ENCODE measurements at regions not wholly inside any gene's neighbourhood (a gene's known extent, or its start where the extent isn't known, plus 50 kb on each side); places are given as distances from the start of the nearest gene placed in this dataset.

DNA sequence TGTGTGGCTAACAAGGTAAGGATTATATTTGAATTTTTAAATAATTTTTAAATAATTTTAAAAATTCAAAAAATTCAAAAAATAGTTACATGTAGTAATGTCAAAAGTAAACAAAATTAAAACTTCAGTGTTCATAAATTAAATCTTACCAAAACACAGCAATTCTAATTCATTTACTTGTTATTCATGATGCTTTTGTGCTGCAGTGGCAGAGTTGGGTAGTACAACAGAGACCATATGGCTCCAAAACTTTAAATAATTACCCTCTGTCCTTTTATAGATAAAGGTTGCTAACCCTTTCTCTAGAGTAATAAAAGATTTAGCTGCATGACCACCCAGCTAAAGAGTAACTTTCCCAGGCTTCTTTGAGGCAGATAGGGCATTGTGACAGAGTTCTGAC is 1355.6 kb downstream of the FSTL5 start:
- Mint-ChIP-seq H3K9me3 (ENCODE audit: low read depth) (no peaks in the 10 kb centered on the region), H3K36me3 (ENCODE audit: insufficient read depth) (no peaks in the 10 kb centered on the region), H3K4me3 (ENCODE audit: low read depth) (no peak overlapping the region), H3K27me3 (no peaks in the 10 kb centered on the region), H3K27ac (no peak overlapping the region), H3K4me1 (ENCODE audit: low read depth) (no peaks in the 10 kb centered on the region)
- TF ChIP-seq, protein P1, sequence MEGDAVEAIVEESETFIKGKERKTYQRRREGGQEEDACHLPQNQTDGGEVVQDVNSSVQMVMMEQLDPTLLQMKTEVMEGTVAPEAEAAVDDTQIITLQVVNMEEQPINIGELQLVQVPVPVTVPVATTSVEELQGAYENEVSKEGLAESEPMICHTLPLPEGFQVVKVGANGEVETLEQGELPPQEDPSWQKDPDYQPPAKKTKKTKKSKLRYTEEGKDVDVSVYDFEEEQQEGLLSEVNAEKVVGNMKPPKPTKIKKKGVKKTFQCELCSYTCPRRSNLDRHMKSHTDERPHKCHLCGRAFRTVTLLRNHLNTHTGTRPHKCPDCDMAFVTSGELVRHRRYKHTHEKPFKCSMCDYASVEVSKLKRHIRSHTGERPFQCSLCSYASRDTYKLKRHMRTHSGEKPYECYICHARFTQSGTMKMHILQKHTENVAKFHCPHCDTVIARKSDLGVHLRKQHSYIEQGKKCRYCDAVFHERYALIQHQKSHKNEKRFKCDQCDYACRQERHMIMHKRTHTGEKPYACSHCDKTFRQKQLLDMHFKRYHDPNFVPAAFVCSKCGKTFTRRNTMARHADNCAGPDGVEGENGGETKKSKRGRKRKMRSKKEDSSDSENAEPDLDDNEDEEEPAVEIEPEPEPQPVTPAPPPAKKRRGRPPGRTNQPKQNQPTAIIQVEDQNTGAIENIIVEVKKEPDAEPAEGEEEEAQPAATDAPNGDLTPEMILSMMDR (IDR thresholded peaks at IDR 0.05; ENCODE audit: unreplicated experiment) = peak; percentile 27
- DNase-seq (ENCODE audit: low spot score, unreplicated experiment) = no peak

DNA sequence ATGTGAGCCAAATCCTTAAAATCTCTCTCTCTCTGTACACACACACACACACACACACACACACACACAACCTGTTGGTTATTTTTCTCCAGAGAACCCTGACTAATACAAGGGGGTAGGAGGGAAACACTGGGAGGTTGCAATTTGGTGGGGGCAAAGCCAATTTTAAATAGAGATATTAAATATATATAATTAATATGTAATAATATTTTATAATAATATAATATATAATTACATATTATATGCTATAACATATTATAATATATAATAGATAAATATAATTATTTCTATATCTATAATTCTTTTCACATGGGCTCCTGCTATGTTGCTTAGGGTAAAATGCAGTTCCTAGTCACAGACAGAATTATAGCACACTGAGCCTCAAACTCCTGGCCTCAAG is 1354.2 kb downstream of the FSTL5 start:
- Mint-ChIP-seq H3K4me3 (ENCODE audit: low read depth) (no peak overlapping the region), H3K36me3 (ENCODE audit: insufficient read depth) (no peaks in the 10 kb centered on the region), H3K27ac (no peak overlapping the region), H3K9me3 (ENCODE audit: low read depth) (no peaks in the 10 kb centered on the region), H3K4me1 (ENCODE audit: low read depth) (no peaks in the 10 kb centered on the region), H3K27me3 (no peaks in the 10 kb centered on the region)
- DNase-seq (ENCODE audit: low spot score, unreplicated experiment) = no peak
- TF ChIP-seq, protein P1 (IDR thresholded peaks at IDR 0.05; ENCODE audit: unreplicated experiment) = no peak

DNA sequence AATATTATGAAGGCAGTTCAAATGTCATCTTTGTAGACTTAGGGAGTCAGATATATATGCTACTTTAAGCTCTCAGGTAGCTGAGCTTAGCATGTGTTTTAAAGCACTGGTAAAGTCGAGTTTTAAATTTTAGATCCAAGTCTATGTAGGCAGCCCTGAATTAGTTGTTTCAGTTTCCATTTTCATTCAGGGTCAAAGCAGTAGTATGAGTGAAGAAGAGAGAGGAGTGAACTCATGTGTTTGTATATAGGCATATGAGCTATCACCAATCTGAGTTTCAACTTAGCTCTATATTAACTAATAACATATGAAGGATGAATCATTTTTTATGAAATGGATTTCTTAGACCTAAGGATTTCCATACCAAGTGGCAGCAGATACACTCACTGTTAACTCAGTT is 1353.4 kb downstream of the FSTL5 start:
- no peak overlapping the region for H3K27ac Mint-ChIP-seq
- TF ChIP-seq, protein P1 (IDR thresholded peaks at IDR 0.05; ENCODE audit: unreplicated experiment) = no peak

DNA sequence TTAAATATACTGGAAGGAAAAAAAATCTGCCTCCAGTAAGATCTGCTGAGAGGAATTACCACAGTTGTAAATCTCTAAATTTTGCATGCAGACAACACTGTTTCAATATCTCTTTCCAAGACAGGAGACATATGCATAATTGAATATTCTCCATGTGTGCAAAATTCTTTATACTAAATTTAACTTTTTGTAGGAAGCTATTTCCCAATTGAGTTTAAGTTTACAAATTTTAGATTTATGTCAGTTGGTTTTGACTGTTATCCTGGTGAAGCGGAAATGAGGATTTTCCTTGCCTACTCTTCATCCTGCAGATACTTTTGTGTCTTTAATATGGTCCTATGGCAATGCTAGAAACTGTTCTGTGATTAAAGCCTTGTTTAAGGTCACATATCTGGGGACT is 1352.9 kb downstream of the FSTL5 start:
- TF ChIP-seq, protein P1 (IDR thresholded peaks at IDR 0.05; ENCODE audit: unreplicated experiment) = no peak
- Mint-ChIP-seq H3K27ac (no peak overlapping the region), H3K9me3 (ENCODE audit: low read depth) (no peaks in the 10 kb centered on the region), H3K27me3 (no peaks in the 10 kb centered on the region), H3K4me3 (ENCODE audit: low read depth) (no peak overlapping the region), H3K36me3 (ENCODE audit: insufficient read depth) (no peaks in the 10 kb centered on the region), H3K4me1 (ENCODE audit: low read depth) (no peaks in the 10 kb centered on the region)
- no peak for DNase-seq (ENCODE audit: low spot score, unreplicated experiment)

More for the DNA sequence above, 1353.4 kb downstream of the FSTL5 start:
- DNase-seq (ENCODE audit: low spot score, unreplicated experiment) = no peak
- H3K4me1 Mint-ChIP-seq (ENCODE audit: low read depth) = no peaks in the 10 kb centered on the region
- no peaks in the 10 kb centered on the region for H3K9me3 Mint-ChIP-seq (ENCODE audit: low read depth)
- no peaks in the 10 kb centered on the region for H3K36me3 Mint-ChIP-seq (ENCODE audit: insufficient read depth)
- no peaks in the 10 kb centered on the region for H3K27me3 Mint-ChIP-seq
- no peak overlapping the region for H3K4me3 Mint-ChIP-seq (ENCODE audit: low read depth)

DNA sequence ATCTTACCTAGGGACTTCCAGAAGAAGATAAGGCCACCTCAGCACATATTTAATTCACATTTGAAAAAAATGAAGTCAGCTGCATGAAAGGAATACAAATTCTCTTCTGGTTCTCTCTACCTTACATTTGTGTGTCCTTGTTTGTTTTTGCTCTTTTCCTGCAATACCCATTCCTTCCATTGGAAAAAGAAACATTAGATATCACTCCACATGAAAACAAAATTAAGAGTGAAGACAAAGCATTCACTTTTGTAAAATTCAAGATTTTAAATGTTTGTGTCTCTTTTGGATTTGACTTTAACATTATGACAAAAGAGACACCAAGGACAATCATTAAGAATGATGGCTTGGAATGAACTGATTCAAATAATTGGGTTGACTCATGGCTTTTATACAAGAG is 1351.8 kb downstream of the FSTL5 start:
- Mint-ChIP-seq H3K4me1 (ENCODE audit: low read depth) (no peaks in the 10 kb centered on the region), H3K27me3 (no peaks in the 10 kb centered on the region), H3K27ac (no peak overlapping the region), H3K4me3 (ENCODE audit: low read depth) (no peak overlapping the region), H3K36me3 (ENCODE audit: insufficient read depth) (no peaks in the 10 kb centered on the region), H3K9me3 (ENCODE audit: low read depth) (no peaks in the 10 kb centered on the region)
- TF ChIP-seq, protein P1 (IDR thresholded peaks at IDR 0.05; ENCODE audit: unreplicated experiment) = peak; percentile 31
- no peak for DNase-seq (ENCODE audit: low spot score, unreplicated experiment)

Data from progenitor cell of endocrine pancreas (in vitro differentiated cells).